HEK293T (cell line): ENCODE measurements at regions not wholly inside any gene's neighbourhood (a gene's known extent, or its start where the extent isn't known, plus 50 kb on each side); places are given as distances from the start of the nearest gene placed in this dataset.

Experiments used
- BHLHE40 ChIP-seq: fragments of 450-650 bp; IDR thresholded peaks from 2 replicates; pipeline ENCODE4 v1.6.1; 2016; ENCODE audit warnings: mild to moderate bottlenecking, moderate library complexity, borderline replicate concordance
- FOXK2 ChIP-seq: fragments of 450-650 bp; IDR thresholded peaks from 2 replicates; pipeline ENCODE4 v1.6.1; 2016; ENCODE audit warnings: mild to moderate bottlenecking
- FOXM1 ChIP-seq: fragments of 450-650 bp; IDR thresholded peaks from 2 replicates; pipeline ENCODE4 v1.6.1; 2017; ENCODE audit warnings: mild to moderate bottlenecking, borderline replicate concordance
- L3MBTL2 ChIP-seq: fragments of 450-650 bp; conservative IDR thresholded peaks from 2 replicates; pipeline ENCODE4 v1.6.1; 2016; ENCODE audit warnings: mild to moderate bottlenecking
- TARDBP ChIP-seq: fragments of 450-650 bp; IDR thresholded peaks from 2 replicates; pipeline ENCODE4 v1.6.1; 2016

GRCh38 chr15:62357431-62357830 is 192.3 kb upstream of the C2CD4B start:
- TF ChIP-seq FOXK2, result no peak
- no peak for TF ChIP-seq BHLHE40
- TF ChIP-seq L3MBTL2, result no peak
- TF ChIP-seq FOXM1, result no peak
- no peak for TF ChIP-seq TARDBP
